PC-9 (cell line): ENCODE measurements at regions not wholly inside any gene's neighbourhood (a gene's known extent, or its start where the extent isn't known, plus 50 kb on each side); places are given as distances from the start of the nearest gene placed in this dataset.

Experiments
- CTCF ChIP-seq: fragments of 200-600 bp; sonication (generic); conservative IDR thresholded peaks from 2 replicates; pipeline ENCODE4 v1.6.1; 2017; ENCODE audit warnings: mixed run types, antibody characterized with exemption, mild to moderate bottlenecking, moderate library complexity
- EZH2 ChIP-seq: fragments of 200-600 bp; sonication (generic); IDR thresholded peaks from 2 replicates; pipeline ENCODE4 v1.8.0; 2017; ENCODE audit warnings: antibody characterized with exemption, low read depth

- TF ChIP-seq CTCF (no peak), EZH2 (no peak)
Observed at GRCh38 chr20:6857927-6858326, 90.4 kb downstream of the BMP2 start.
